ENCODE measurements at regions not wholly inside any gene's neighbourhood (a gene's known extent, or its start where the extent isn't known, plus 50 kb on each side); places are given as distances from the start of the nearest gene placed in this dataset.

DNA sequence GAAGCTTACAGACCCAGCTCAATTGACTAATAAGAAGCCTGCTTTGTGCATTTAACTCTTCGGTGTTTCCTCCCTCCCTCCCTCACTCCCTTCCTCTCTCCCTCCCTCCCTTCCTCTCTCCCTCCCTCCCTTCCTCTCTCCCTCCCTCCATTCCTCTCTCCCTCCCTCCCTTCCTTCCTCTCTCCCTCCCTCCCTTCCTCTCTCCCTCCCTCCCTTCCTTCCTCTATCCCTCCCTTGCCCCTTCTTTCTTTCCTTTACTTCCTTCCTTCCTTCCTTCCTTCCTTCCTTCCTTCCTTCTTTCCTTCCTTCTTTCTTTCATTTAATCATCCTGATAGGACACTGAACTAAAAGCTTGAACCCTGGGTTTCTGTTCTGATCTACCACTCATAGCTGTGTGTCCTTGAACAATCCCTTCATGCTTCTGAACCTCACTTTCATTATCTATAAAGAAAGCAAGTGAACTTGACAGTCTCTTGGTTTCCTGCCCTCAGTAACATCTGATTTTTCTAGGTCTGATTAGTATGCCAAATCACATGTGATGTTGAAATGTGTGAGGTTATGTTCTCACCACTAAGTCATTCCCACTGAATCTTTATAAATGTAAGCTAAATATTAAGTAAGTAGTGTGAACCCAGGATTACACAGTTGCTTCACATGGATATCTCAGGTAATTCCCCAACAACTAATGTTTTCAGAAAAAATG is 132.3 kb upstream of the BMP2 start:
- DNase-seq (ENCODE audit: missing footprints) (no peak), ATAC-seq (peak; percentile 20)
- intact Hi-C loops (cut with DNase I): no loop called here

GRCh38 chr20:6632187-6632586 is 135.3 kb upstream of the BMP2 start:
- DNase-seq (ENCODE audit: missing footprints) (no peak), ATAC-seq (peak; percentile 32)
- intact Hi-C loops (cut with DNase I): no loop called here

- no peak for DNase-seq (ENCODE audit: missing footprints)
- intact Hi-C loops (cut with DNase I): no loop called here
- peak; percentile 62 for ATAC-seq
Observed at GRCh38 chr20:6630514-6630913, 137.0 kb upstream of the BMP2 start.

DNA sequence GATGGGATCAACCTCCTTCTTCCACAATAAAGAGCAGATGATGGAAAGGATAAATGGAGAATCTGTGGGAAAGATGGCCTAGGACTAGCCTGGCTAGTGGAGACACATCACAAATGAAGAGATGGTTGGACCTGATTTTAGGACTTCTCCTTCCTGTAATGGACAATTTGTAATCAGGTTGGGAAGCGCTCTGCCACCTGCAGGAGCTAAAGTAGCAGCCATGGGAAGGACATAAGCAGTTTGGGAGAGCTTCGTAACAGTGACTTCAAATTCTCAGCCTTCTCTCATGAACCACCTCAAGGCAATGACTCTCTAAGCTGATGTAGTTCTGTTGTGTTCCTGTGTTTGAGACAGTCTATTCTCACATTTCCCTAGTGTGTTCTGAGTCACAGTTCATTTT is 137.9 kb upstream of the BMP2 start:
- ATAC-seq (no peak), DNase-seq (ENCODE audit: missing footprints) (no peak)
- intact Hi-C loops (cut with DNase I): no loop called here

- intact Hi-C loops (cut with DNase I): no loop called here
- ATAC-seq (no peak), DNase-seq (ENCODE audit: missing footprints) (no peak)
Observed at GRCh38 chr20:6626805-6627204, 140.7 kb upstream of the BMP2 start.

DNA sequence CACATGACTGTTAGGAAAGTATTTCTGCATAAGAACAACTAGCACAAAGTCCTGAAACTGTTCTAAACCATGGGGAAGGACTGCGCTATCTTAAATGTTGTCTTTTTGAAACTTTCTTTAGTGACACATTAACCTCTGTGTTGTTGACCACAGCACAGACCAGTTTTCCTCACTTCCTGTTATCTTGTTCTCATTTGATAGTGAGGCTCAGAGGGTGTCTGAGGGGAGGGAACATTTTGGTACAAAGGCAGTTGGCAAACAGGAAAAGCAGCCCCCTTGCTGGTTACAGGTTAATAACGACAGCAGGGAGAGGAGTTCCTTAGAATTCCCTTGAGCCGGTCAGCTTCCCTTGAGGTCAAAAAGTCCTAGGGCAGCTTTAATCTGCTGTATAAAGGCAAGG is 143.5 kb upstream of the BMP2 start:
- intact Hi-C loops (cut with DNase I): no loop called here
- ATAC-seq (no peak), DNase-seq (ENCODE audit: missing footprints) (no peak)

GRCh38 chr20:6622041-6622440 is 145.4 kb upstream of the BMP2 start:
- no peak for DNase-seq (ENCODE audit: missing footprints)
- ATAC-seq: no peak
- intact Hi-C loops (cut with DNase I): no loop called here

- intact Hi-C loops (cut with DNase I): no loop called here
- no peak for DNase-seq (ENCODE audit: missing footprints)
- no peak for ATAC-seq
Observed at GRCh38 chr20:6618051-6618450, 149.4 kb upstream of the BMP2 start.

GRCh38 chr20:6616421-6616820 is 151.1 kb upstream of the BMP2 start:
- intact Hi-C loops (cut with DNase I): no loop called here
- DNase-seq (ENCODE audit: missing footprints): no peak
- no peak for ATAC-seq

GRCh38 chr20:6614836-6615235 is 152.7 kb upstream of the BMP2 start:
- DNase-seq (ENCODE audit: missing footprints) (no peak), ATAC-seq (no peak)
- intact Hi-C loops (cut with DNase I): no loop called here

DNA sequence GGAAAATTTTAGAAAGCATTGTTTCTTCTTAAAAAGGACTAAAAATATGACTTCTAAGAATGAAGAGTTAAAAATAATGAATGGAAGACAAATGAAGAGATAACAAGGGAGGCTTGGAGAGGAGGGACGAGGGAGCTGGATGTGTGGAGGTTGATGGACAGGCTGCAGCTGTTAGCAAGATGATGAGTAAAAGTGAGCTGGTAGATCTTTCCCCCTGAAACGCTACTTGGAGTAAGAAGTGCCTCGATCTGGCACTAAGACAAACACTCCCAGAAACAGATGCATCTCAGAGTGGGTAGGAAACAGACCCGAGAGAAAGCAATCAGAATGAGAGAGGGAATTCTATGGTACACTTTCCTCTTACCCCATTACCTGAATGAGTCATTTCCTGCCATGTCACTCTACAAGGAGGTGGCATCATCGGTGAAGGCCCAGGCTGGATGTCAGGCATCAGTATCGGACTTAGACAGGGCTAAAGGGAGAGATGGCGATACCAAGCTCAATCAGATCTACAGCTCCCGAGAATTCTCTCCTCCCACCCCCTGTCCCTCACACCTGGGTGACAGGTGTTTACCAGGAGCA is 154.1 kb upstream of the BMP2 start:
- intact Hi-C loops (cut with DNase I): no loop called here
- ATAC-seq: no peak
- DNase-seq (ENCODE audit: missing footprints): no peak

DNA sequence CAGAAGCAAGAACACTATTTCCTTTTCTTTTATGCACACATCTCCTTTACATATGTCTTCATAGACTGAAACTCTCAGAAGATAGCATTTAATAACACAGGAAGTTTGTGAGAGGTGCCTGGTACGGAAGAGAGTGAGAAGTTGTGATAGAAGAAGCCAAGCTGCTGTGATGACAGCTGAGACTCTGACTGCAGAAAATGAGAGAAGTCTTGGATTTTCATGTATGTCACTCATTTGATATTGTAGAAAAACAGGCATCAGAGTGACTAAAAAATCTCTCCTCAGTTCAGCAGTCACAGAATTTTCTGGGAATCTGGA is 154.9 kb upstream of the BMP2 start:
- DNase-seq (ENCODE audit: missing footprints) (no peak), ATAC-seq (no peak)
- intact Hi-C loops (cut with DNase I): no loop called here

GRCh38 chr20:6611911-6612605 is 155.4 kb upstream of the BMP2 start:
- intact Hi-C loops (cut with DNase I): no loop called here
- DNase-seq (ENCODE audit: missing footprints) (no peak), ATAC-seq (no peak)

- ATAC-seq (no peak), DNase-seq (ENCODE audit: missing footprints) (no peak)
- intact Hi-C loops (cut with DNase I): no loop called here
Observed at GRCh38 chr20:6606651-6607050, 160.8 kb upstream of the BMP2 start.

DNA sequence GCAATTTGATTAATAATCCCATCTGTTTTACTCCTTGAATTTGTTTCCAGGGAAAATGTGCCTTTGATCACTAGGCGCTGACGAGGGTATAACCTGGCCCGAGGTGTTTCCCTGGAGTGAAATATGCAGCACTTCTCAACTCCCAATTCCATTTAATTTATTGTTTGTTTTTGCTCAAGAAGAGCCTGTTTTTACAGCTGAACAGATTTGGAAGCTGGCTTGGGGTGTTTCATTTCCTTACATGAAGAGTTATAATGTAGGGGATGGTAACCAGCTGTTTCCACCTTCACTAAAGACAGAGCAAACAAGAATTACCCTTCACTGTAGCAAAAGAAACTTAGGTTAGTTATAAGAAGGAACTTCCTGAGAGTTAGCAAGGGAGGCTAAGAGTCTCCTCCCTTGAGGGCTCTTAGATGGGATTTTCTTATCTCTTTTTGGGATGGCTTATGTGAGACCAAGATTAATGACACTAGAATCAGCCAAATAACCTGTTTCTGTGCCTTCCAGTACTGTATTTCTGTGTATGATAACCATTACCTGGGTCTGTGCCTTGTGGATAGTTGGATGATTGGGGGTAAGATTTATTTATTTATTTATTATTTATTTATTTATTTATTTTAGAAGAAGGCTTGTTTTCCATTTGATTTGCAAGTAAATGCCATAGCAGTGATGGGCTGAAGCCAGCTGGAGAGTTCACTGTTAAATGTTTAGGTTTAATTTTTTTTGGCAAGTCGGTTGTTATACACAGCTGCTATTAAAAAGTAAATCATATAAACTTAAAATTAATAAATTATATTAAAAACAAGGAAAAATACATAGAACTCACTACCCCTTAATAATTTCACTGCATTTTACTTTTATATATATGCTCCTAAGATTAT is 162.2 kb upstream of the BMP2 start:
- ATAC-seq: no peak
- no peak for DNase-seq (ENCODE audit: missing footprints)
- intact Hi-C loops (cut with DNase I): no loop called here

DNA sequence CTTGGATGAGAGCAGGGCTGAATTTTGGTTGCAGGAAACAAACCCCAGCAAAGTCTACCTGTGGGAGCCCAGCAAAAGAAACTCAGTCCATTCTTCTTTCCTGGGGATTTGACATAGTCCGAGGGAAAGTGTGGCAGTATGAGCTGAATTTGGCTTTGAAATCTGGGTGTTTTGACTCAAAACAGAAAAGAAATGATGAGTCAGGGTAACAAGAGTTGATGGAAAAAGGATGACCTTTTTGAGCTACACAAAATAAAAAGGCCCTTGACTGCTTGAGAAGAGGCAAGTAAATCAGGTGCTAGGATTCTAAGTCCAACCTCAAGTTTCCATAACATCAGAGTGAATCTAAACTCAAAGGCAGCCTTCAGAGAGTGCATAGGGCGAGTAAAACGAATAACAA is 163.3 kb upstream of the BMP2 start:
- intact Hi-C loops (cut with DNase I): no loop called here
- no peak for DNase-seq (ENCODE audit: missing footprints)
- no peak for ATAC-seq

DNA sequence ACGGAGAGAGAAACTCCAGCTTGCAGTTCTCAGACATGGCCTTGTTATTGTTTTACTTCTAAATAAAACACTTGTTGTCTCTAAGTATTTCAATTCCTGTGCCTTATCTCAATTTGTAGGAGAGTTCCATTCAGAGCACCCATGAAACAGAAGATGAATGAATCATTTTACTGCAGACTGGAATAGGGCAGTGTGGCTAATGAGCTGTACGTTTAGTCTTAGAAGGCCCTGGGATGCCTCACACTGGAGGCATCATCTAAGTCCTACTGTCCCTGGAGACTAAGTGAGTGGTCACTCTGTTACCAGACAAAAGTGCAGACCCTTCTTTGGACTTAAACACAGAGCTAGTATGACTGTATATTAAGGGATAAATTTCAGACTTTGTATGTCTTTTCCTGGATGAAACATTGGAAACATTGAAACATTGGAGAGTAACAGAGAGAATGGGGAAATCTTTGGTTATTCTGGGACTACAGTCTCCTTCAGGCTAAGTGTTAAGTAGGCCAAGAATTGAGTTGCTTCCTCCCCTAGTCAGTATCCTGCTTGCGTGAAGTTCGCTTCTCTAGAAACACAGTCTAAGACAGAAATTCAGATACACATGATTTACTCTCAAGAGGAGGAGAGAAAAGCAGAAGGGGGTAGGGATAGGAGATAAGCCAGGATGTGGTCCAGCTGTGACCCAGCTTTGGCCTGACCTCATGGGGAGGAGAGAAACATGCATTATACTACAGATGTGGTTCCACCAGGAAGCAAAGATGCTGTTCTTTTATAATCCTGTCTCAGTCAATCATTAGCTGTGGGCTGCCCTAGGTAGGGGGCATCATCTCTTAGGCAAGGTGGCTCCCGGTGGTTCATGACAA is 167.4 kb upstream of the BMP2 start:
- DNase-seq (ENCODE audit: missing footprints) (no peak), ATAC-seq (no peak)
- intact Hi-C loops (cut with DNase I): no loop called here

- no peak for ATAC-seq
- intact Hi-C loops (cut with DNase I): no loop called here
- DNase-seq (ENCODE audit: missing footprints): no peak
Observed at GRCh38 chr20:6595704-6596103, 171.8 kb upstream of the BMP2 start.

Data from Right ventricle myocardium inferior (tissue), 1 donor.